OCI-LY1 (cell line): ENCODE measurements at regions not wholly inside any gene's neighbourhood (a gene's known extent, or its start where the extent isn't known, plus 50 kb on each side); places are given as distances from the start of the nearest gene placed in this dataset.
"Not testable (repeated sequence)": the region's sequence is repeated elsewhere in the genome, so short reads cannot be mapped to it uniquely, and the experiment has no call there.

ENCODE experiments used
- H2AFZ ChIP-seq: fragments of 200-600 bp; sonication (generic), shearing (Covaris generic); 2 replicates; pipeline ENCODE4 v1.6.0; 2014; ENCODE audit warnings: antibody characterized with exemption, mild to moderate bottlenecking, low read length
- H3F3A ChIP-seq: fragments of 200-600 bp; sonication (generic), shearing (Covaris generic); 2 replicates; pipeline ENCODE4 v1.6.0; 2014; ENCODE audit warnings: mild to moderate bottlenecking, antibody characterized with exemption, low read length, moderate library complexity; ENCODE audit not compliant: insufficient read depth
- H3K27ac ChIP-seq: fragments of 200-600 bp; sonication (generic); 2 replicates; pipeline ENCODE4 v1.5.1; 2014; ENCODE audit warnings: low read length, mixed run types, mild to moderate bottlenecking, low read depth; ENCODE audit not compliant: poor library complexity, severe bottlenecking
- H3K27me3 ChIP-seq: fragments of 200-600 bp; sonication (generic); 2 replicates; pipeline ENCODE4 v1.6.0; 2014; ENCODE audit warnings: antibody characterized with exemption, mild to moderate bottlenecking, low read length, moderate library complexity; ENCODE audit not compliant: insufficient read depth
- H3K36me3 ChIP-seq: fragments of 200-600 bp; sonication (generic); 2 replicates; pipeline ENCODE4 v1.6.1; 2014; ENCODE audit warnings: mild to moderate bottlenecking, antibody characterized with exemption, low read length, moderate library complexity, mixed read lengths; ENCODE audit not compliant: insufficient read depth
- H3K4me1 ChIP-seq: fragments of 200-600 bp; sonication (generic); 2 replicates; pipeline ENCODE4 v1.5.1; 2014; ENCODE audit warnings: mild to moderate bottlenecking, low read length, moderate library complexity; ENCODE audit not compliant: insufficient read depth, severe bottlenecking
- H3K4me2 ChIP-seq: fragments of 200-600 bp; sonication (generic), shearing (Covaris generic); 2 replicates; pipeline ENCODE4 v1.6.1; 2014; ENCODE audit warnings: low read length
- H3K4me3 ChIP-seq: fragments of 200-600 bp; sonication (generic); 2 replicates; pipeline ENCODE4 v1.5.1; 2014; ENCODE audit warnings: low read length, low read depth, mild to moderate bottlenecking, mixed read lengths; ENCODE audit not compliant: poor library complexity, severe bottlenecking
- H3K79me2 ChIP-seq: fragments of 200-600 bp; shearing (Covaris generic); 2 replicates; pipeline ENCODE4 v1.6.1; 2016; ENCODE audit warnings: mixed run types, low read length, mixed read lengths; ENCODE audit not compliant: insufficient read depth
- H3K9ac ChIP-seq: fragments of 200-600 bp; sonication (generic), shearing (Covaris generic); 2 replicates; pipeline ENCODE4 v1.6.1; 2014; ENCODE audit warnings: mild to moderate bottlenecking, low read length, mixed read lengths
- H3K9me2 ChIP-seq: fragments of 200-600 bp; sonication (generic), shearing (Covaris generic); 2 replicates; pipeline ENCODE4 v1.6.1; 2014; ENCODE audit warnings: low read depth, mild to moderate bottlenecking, low read length, mixed read lengths
- H3K9me3 ChIP-seq: fragments of 200-600 bp; shearing (Covaris generic); 2 replicates; pipeline ENCODE4 v1.6.1; 2014; ENCODE audit warnings: low read length, mixed read lengths
- H4K20me1 ChIP-seq: fragments of 200-600 bp; sonication (generic), shearing (Covaris generic); 2 replicates; pipeline ENCODE4 v1.6.0; 2016; ENCODE audit warnings: mild to moderate bottlenecking, low read length; ENCODE audit not compliant: insufficient read depth
- CTCF ChIP-seq: fragments of 200-600 bp; sonication (generic), shearing (Covaris generic); IDR thresholded peaks from 2 replicates; pipeline ENCODE4 v1.5.1; 2017; ENCODE audit warnings: mild to moderate bottlenecking, antibody characterized with exemption, low read length, moderate library complexity, mixed read lengths
- EZH2 ChIP-seq: fragments of 200-600 bp; sonication (generic), shearing (Covaris generic); IDR thresholded peaks from 2 replicates; pipeline ENCODE4 v1.8.0; 2017; ENCODE audit warnings: borderline replicate concordance, mixed run types, mild to moderate bottlenecking, antibody characterized with exemption, low read length, moderate library complexity, mixed read lengths

GRCh38 chr13:68550330-68550729, 1320.2 kb upstream of the PCDH9 start:
- Histone ChIP-seq H3K4me1 (no peaks in the 10 kb centered on the region), H3K4me2 (no peak overlapping the region), H3K36me3 (no peaks in the 10 kb centered on the region), H4K20me1 (no peaks in the 10 kb centered on the region), H3K79me2 (no peaks in the 10 kb centered on the region), H3K4me3 (no peak overlapping the region), H2AFZ (no peak overlapping the region), H3K27ac (no peak overlapping the region), H3K9ac (no peak overlapping the region), H3F3A (no peaks in the 10 kb centered on the region), H3K9me3 (no peaks in the 10 kb centered on the region), H3K27me3 (no peaks in the 10 kb centered on the region), H3K9me2 (no peaks in the 10 kb centered on the region)
- TF ChIP-seq EZH2, result no peak
- no peak for TF ChIP-seq CTCF

- no peaks in the 10 kb centered on the region for H3F3A ChIP-seq
- H4K20me1 ChIP-seq, result no peaks in the 10 kb centered on the region
- no peak overlapping the region for H3K9ac ChIP-seq
- TF ChIP-seq CTCF (no peak), EZH2 (no peak)
- no peak overlapping the region for H3K27ac ChIP-seq
- H3K9me2 ChIP-seq, result no peaks in the 10 kb centered on the region
- H3K79me2 ChIP-seq, result no peaks in the 10 kb centered on the region
- H3K36me3 ChIP-seq, result no peaks in the 10 kb centered on the region
- H2AFZ ChIP-seq, result no peak overlapping the region
- no peak overlapping the region for H3K4me2 ChIP-seq
- H3K9me3 ChIP-seq, result no peaks in the 10 kb centered on the region
- H3K4me1 ChIP-seq, result no peaks in the 10 kb centered on the region
- H3K27me3 ChIP-seq, result no peaks in the 10 kb centered on the region
- H3K4me3 ChIP-seq, result no peak overlapping the region
These were observed 1310.1 kb upstream of the PCDH9 start for GRCh38 chr13:68540244-68540643.

- TF ChIP-seq CTCF, result no peak
- Histone ChIP-seq H3K9me3 (no peaks in the 10 kb centered on the region), H3K4me2 (no peak overlapping the region), H3K36me3 (no peaks in the 10 kb centered on the region), H3K27me3 (no peaks in the 10 kb centered on the region), H3K9me2 (no peaks in the 10 kb centered on the region), H2AFZ (no peak overlapping the region), H3K4me3 (no peak overlapping the region), H3K27ac (no peak overlapping the region), H4K20me1 (no peaks in the 10 kb centered on the region), H3F3A (no peaks in the 10 kb centered on the region), H3K9ac (no peak overlapping the region), H3K4me1 (no peaks in the 10 kb centered on the region), H3K79me2 (no peaks in the 10 kb centered on the region)
These were observed 1305.2 kb upstream of the PCDH9 start for GRCh38 chr13:68535329-68535728.

- H2AFZ ChIP-seq, H4K20me1 ChIP-seq, H3K4me3 ChIP-seq, H3K4me1 ChIP-seq, H3K4me2 ChIP-seq, H3K36me3 ChIP-seq, H3K27ac ChIP-seq, H3F3A ChIP-seq, H3K9me2 ChIP-seq, H3K27me3 ChIP-seq, H3K79me2 ChIP-seq, H3K9me3 ChIP-seq, H3K9ac ChIP-seq: not testable (repeated sequence)
These were observed 1297.0 kb upstream of the PCDH9 start for GRCh38 chr13:68527167-68527566.
